ENCODE measurements at regions not wholly inside any gene's neighbourhood (a gene's known extent, or its start where the extent isn't known, plus 50 kb on each side); places are given as distances from the start of the nearest gene placed in this dataset.

GRCh38 chr3:88712552-88712951 is 394.9 kb upstream of the EPHA3 start:
- no peak overlapping the region for H3K27ac ChIP-seq (ENCODE audit: low read depth, low read length, poor library complexity, severe bottlenecking)
- no peaks in the 10 kb centered on the region for H3K79me2 ChIP-seq (ENCODE audit: insufficient read depth, low read length)
- H3K4me1 ChIP-seq (ENCODE audit: insufficient read depth, low read length, severe bottlenecking) = no peaks in the 10 kb centered on the region
- H3K9me2 ChIP-seq (ENCODE audit: low read depth, low read length) = no peaks in the 10 kb centered on the region
- no peaks in the 10 kb centered on the region for H3K27me3 ChIP-seq (ENCODE audit: insufficient read depth, low read length)
- no peak overlapping the region for H3K4me2 ChIP-seq (ENCODE audit: low read length)
- H3K4me3 ChIP-seq (ENCODE audit: low read depth, low read length, poor library complexity, severe bottlenecking) = no peak overlapping the region
- no peaks in the 10 kb centered on the region for H4K20me1 ChIP-seq (ENCODE audit: insufficient read depth, low read length)
- H3K9ac ChIP-seq (ENCODE audit: low read length) = no peak overlapping the region
- H2AFZ ChIP-seq (ENCODE audit: low read length) = no peak overlapping the region
- H3F3A ChIP-seq (ENCODE audit: insufficient read depth, low read length) = no peaks in the 10 kb centered on the region
- no peaks in the 10 kb centered on the region for H3K36me3 ChIP-seq (ENCODE audit: insufficient read depth, low read length)
- TF ChIP-seq CTCF (IDR thresholded peaks at IDR 0.05; ENCODE audit: low read length) (no peak), EZH2 (IDR thresholded peaks at IDR 0.05; ENCODE audit: borderline replicate concordance, low read length) (no peak)
- H3K9me3 ChIP-seq (ENCODE audit: low read length) = no peaks in the 10 kb centered on the region

- no peak overlapping the region for H3K27ac ChIP-seq (ENCODE audit: low read depth, low read length, poor library complexity, severe bottlenecking)
- no peaks in the 10 kb centered on the region for H3K79me2 ChIP-seq (ENCODE audit: insufficient read depth, low read length)
- no peaks in the 10 kb centered on the region for H3K27me3 ChIP-seq (ENCODE audit: insufficient read depth, low read length)
- H4K20me1 ChIP-seq (ENCODE audit: insufficient read depth, low read length) = no peaks in the 10 kb centered on the region
- no peaks in the 10 kb centered on the region for H3K9me2 ChIP-seq (ENCODE audit: low read depth, low read length)
- no peak overlapping the region for H3K4me3 ChIP-seq (ENCODE audit: low read depth, low read length, poor library complexity, severe bottlenecking)
- H3K4me2 ChIP-seq (ENCODE audit: low read length) = no peak overlapping the region
- no peaks in the 10 kb centered on the region for H3K9me3 ChIP-seq (ENCODE audit: low read length)
- H3F3A ChIP-seq (ENCODE audit: insufficient read depth, low read length) = no peaks in the 10 kb centered on the region
- no peak overlapping the region for H2AFZ ChIP-seq (ENCODE audit: low read length)
- no peaks in the 10 kb centered on the region for H3K4me1 ChIP-seq (ENCODE audit: insufficient read depth, low read length, severe bottlenecking)
- TF ChIP-seq CTCF (IDR thresholded peaks at IDR 0.05; ENCODE audit: low read length) (no peak), EZH2 (IDR thresholded peaks at IDR 0.05; ENCODE audit: borderline replicate concordance, low read length) (no peak)
- H3K9ac ChIP-seq (ENCODE audit: low read length) = no peak overlapping the region
- H3K36me3 ChIP-seq (ENCODE audit: insufficient read depth, low read length) = no peaks in the 10 kb centered on the region
These were observed 394.2 kb upstream of the EPHA3 start for GRCh38 chr3:88713233-88713691.

GRCh38 chr3:88725440-88726165 is 381.8 kb upstream of the EPHA3 start:
- no peak for TF ChIP-seq EZH2 (IDR thresholded peaks at IDR 0.05; ENCODE audit: borderline replicate concordance, low read length)
- no peak for TF ChIP-seq CTCF (IDR thresholded peaks at IDR 0.05; ENCODE audit: low read length)
- Histone ChIP-seq H3F3A (ENCODE audit: insufficient read depth, low read length) (no peaks in the 10 kb centered on the region), H3K4me1 (ENCODE audit: insufficient read depth, low read length, severe bottlenecking) (no peaks in the 10 kb centered on the region), H4K20me1 (ENCODE audit: insufficient read depth, low read length) (no peaks in the 10 kb centered on the region), H3K9me2 (ENCODE audit: low read depth, low read length) (no peaks in the 10 kb centered on the region), H3K27me3 (ENCODE audit: insufficient read depth, low read length) (no peaks in the 10 kb centered on the region), H3K27ac (ENCODE audit: low read depth, low read length, poor library complexity, severe bottlenecking) (no peak overlapping the region), H3K4me2 (ENCODE audit: low read length) (no peak overlapping the region), H3K9me3 (ENCODE audit: low read length) (no peaks in the 10 kb centered on the region), H2AFZ (ENCODE audit: low read length) (no peak overlapping the region), H3K36me3 (ENCODE audit: insufficient read depth, low read length) (no peaks in the 10 kb centered on the region), H3K79me2 (ENCODE audit: insufficient read depth, low read length) (no peaks in the 10 kb centered on the region), H3K4me3 (ENCODE audit: low read depth, low read length, poor library complexity, severe bottlenecking) (no peak overlapping the region), H3K9ac (ENCODE audit: low read length) (no peak overlapping the region)

Data from OCI-LY1 (cell line).